SIG-M5 treated with dmso at 0.1 percent for 504 hours (cell line): ENCODE measurements at regions not wholly inside any gene's neighbourhood (a gene's known extent, or its start where the extent isn't known, plus 50 kb on each side); places are given as distances from the start of the nearest gene placed in this dataset.

Experiments
- DNase-seq: peaks from one replicate; lab custom pipeline; 2025; ENCODE audit not compliant: unreplicated experiment; lab: John Stamatoyannopoulos, UW

DNA sequence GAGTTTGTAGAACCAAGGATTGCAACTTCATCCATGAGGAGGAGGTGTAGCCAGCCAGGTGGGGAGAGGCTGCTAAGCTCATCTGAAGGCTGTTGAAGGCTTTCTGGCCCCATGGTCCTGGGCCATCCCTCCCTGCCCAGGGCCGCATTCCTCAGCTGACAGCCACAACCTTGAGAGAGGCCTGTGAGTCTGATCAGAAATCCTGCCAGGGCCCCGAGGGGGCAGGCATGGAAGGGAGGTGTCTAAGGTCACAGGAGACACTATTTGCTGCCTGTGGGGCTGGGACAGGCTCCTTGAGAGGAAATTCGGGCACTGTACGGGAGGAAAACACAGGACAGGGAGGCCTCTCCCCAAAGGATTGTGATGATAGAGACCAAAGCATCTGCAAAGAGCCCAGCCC, 88.1 kb upstream of the IGLL5 start:
- DNase-seq, result no peak

GRCh38 chr22:22800716-22801115, 86.9 kb upstream of the IGLL5 start:
- DNase-seq, result no peak

DNA sequence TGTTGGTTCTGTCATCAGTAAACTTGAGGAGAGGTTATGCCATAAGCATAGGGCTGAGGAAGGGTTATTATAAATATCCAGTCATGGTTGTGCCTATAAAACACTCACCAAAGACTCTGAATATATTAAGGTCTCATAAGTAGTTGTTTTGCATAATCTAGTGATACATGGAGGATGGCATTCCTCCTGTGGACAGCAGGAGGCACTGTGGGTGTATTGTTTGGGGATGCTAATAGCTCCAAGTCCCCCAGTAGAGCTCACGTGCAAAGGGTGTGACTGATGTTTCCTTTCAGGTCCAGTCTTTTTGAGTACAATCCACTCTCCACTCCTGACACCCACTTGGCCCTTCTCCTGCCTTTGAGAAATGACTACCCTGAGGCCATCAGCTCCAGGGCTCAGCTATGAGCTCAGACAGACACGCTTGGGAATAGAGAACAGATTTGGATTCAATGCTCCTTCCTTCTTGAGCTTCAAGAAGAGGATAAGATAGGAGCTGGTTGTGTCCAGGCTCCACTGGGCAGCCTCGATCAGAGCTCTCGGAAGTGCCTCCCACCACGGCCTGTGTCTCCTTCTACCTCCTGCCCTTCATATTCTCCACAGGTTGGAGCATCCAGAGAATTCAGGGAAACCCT, 85.2 kb upstream of the IGLL5 start:
- peak; percentile 33 for DNase-seq

GRCh38 chr22:22803285-22803853, 84.2 kb upstream of the IGLL5 start:
- no peak for DNase-seq

- no peak for DNase-seq
Observed at GRCh38 chr22:22810018-22810427, 77.6 kb upstream of the IGLL5 start.

- DNase-seq, result no peak
Observed at GRCh38 chr22:22810471-22810870, 77.1 kb upstream of the IGLL5 start.

GRCh38 chr22:22811016-22812009, 76.3 kb upstream of the IGLL5 start:
- no peak for DNase-seq

- DNase-seq, result peak; percentile 45
Observed at GRCh38 chr22:22812031-22812905, 75.3 kb upstream of the IGLL5 start.

DNA sequence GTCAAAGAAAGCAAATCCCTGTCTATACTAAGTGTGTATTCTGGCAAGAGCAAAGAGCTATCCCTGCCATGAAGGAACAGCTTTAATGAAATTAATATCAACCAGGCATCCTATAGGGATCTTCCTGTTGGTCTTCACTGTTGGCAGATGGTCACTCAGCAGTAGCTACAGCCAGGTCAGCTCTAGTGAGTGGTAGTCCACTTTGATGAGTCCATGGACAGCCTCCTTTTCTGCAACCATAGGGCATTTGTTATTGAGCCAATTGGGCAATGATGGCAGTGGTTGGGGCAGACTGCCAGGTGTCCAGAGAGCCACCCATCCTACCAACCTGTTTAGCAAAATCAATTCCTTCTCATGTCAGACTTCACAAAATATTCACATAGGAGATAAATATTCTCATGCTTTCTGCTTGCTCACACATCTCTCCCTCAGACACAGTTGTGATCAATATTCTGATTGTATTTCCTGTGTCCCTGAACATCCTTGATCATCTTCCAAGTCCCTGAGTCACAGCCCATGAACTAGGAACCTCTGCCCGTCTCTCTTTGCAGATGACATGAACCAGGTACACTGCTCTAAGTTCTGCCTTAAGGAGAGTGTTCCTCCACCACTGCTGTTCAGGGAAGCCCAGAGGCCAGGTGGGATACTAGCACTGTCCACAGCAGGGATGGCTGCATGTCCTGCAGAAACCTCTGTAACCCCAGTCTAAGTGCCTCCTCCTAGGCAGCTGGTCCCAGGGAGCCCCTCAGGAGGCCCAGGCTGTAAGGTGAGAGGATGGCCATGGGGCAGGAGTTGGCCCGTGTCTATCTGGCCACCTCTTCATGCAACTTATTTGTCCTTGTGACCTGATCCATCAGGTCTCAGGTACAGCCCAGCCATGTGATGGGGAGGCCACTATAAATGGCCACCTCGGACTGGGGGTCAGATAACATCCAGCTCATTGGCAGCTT, 74.2 kb upstream of the IGLL5 start:
- DNase-seq, result no peak

DNA sequence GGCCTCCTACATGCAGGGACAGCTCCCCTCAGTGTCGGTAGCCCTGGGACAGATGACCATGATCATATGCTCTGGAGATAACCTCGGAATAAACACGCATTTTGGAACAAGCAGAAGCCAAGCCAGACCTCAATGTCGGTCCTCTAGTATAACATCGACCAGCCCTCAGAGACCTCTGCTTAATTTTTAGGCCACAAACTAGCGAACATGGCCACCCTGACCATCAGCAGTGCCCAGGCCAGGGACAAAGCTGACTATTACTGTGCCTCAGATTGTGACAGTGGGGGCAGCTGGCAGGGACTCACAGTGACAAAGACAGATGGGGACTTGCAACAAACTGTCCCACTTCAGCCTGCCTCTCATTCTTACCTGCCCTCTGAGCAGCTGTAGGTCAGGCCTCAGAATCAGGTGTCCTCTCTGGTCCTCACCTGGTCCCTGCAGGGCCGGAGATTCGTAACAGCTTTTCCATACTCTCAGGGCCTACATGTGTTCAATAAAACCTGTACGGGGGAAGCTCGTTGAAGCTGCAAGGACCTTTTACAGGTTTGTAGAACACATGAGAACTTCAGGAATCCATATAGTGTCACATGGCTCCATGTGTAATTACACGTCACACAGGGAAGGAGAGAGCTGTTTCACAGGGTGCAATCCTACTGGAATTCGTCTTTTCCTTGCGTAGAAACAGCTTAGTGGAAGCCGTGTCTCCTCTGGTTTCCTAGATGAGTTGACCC, 72.8 kb upstream of the IGLL5 start:
- no peak for DNase-seq

DNA sequence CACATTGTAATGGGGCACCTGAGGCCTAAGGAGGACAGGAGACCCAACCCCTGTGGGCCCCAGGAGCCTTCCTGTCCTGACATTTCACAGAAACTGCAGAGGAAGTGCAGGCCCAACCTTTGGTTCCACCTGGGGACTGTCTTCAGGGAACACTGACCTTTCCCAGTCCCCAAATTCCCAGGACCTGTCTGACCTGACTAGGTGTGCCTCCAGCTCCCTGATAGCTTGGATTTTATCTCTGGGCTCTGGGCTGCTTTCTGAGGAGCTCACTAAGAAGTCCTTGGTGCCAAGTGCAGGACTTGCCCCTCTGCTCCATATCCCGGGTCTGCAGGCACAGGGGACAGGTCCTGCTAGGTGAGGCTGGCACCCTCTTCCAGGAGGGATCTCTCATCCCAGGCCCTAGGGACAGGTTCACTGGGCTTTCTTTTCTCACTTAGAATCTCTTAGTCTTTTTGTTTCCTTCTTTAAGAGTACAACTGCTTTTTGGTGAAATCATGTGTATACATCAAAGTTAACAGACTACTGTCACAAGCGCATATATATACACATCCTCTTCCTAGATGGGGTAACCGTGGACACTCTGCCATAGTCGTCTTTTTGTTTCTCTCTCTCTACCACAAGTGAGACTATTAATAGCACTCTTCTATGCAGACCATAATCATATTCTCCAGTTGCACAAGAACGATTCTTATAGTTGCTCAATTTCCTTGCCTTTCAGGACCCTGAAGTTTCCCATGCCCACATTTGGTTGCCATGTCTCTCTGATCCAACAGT, 72.0 kb upstream of the IGLL5 start:
- peak; percentile 92 for DNase-seq

DNA sequence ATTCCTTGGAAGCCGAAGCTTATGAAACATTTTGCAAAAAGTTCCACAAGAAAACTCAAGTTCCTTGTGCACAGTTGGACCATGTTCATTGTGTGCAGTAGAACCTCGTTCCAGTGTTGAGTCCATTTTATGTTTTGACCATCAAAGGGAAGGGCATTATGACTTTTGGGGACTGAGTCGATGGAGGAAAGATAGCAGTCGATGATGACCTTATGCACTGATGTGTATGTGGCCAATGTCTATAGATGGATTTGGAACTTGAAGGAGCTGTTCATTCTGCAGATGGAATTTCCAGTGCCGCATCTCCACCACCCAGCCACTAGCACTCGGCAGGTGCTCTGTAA, 71.5 kb upstream of the IGLL5 start:
- DNase-seq, result no peak

DNA sequence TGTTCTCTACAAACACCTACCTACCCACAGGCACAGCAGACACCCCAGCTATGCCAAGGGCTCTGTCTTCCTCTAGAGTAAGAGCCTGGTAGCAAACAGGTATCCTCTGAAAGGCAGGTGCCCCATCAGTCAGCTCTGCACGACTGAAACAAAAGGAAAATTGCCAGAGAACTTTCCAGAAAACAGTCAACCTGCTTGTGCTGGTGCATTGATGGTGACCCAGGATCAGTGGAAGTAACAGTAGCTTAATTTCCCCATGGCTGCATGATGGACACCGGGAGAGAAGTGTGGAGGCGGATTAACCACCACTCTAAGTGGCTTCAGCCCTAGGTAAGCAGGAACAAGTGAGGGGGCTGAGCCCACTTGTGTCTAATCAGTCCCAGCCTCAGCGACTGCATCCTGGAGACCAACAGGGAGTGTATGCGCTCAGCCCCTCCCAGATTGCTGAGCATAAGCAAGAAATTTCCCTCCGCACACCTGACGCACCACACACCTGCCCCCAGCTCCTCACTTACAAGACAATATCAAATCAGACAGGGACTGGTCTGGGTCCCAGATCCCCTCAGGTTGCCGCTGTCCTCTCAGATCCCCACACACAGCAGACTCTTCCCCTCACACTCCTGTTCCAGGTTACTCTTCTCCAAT, 70.7 kb upstream of the IGLL5 start:
- DNase-seq, result no peak

DNA sequence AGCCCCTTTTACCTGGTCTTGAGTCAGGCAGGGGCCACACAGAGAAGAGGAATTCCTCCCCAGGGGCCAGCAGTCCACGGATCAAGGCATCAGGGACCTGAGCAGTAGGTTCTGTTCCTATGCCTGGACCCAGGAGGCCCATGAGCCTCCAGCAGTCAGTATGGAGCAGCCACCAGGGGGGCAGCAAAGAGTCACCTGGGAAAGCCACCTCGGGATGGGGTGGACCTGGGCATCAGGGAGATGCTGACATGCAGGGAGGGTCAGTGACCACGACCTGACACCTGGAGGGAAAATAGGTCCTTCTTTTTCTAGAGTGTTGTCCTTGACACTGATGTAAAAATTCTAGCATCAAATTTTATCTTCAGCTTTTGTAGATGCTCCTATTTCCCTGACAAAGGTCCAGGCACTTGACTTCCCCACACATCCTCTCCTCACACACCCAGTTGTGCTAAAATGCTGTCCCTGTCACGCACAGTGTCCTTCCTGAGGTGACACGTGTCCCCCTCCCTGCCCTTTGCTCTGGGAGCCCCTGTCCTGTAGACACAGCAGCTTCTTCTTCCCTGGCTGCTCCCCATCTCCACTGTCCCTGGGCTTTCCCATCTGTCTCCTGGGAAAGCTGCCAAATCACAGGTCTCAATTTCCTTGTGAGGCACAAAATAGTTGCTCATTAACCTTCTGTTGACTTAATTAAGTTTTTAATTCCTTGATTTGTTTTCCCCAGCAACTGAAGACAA, 70.0 kb upstream of the IGLL5 start:
- no peak for DNase-seq

- DNase-seq, result no peak
Observed at GRCh38 chr22:22818202-22818538, 69.4 kb upstream of the IGLL5 start.

GRCh38 chr22:22818861-22819855, 68.5 kb upstream of the IGLL5 start:
- peak; percentile 78 for DNase-seq
